Prostate gland (tissue), 2 donors: ENCODE measurements at regions not wholly inside any gene's neighbourhood (a gene's known extent, or its start where the extent isn't known, plus 50 kb on each side); places are given as distances from the start of the nearest gene placed in this dataset.
"Not testable (repeated sequence)": the region's sequence is repeated elsewhere in the genome, so short reads cannot be mapped to it uniquely, and the experiment has no call there.

Experiments
- DNase-seq: peaks from one replicate; pipeline ENCODE4 v3.0.0-alpha.2; 2019; ENCODE audit warnings: low spot score
- H3K27ac ChIP-seq, 2 donors: fragments of 200-600 bp; sonication (generic); 2 replicates each; pipeline ENCODE4 v1.5.1; 2017 to 2019
- H3K27me3 ChIP-seq: fragments of 200-600 bp; sonication (generic); replicated peaks from 2 replicates; pipeline ENCODE4 v1.5.1; 2019; ENCODE audit not compliant: insufficient read depth
- H3K36me3 ChIP-seq, 2 donors: fragments of 200-600 bp; sonication (generic); 1 replicate in 1 of 2; 2 replicates in 1 of 2; pipeline versions ENCODE4 v1.5.1 to v1.8.1; 2017 to 2019
- H3K4me1 ChIP-seq: fragments of 200-600 bp; sonication (generic); replicated peaks from 2 replicates; pipeline ENCODE4 v1.5.1; 2019
- H3K4me3 ChIP-seq, 2 donors: fragments of 200-600 bp; sonication (generic); 2 replicates each; pipeline ENCODE4 v1.5.1; 2017 to 2019
- H3K9me3 ChIP-seq: fragments of 200-600 bp; sonication (generic); 2 replicates; pipeline ENCODE4 v1.5.1; 2017
- CTCF ChIP-seq, 4 experiments: fragments of 200-600 bp in 2 of 4; fragments of 450-650 bp in 2 of 4; sonication (generic) in 2 of 4; IDR thresholded peaks; 1 replicate in 3 of 4; 2 replicates in 1 of 4; pipeline ENCODE4 v1.5.1; 2016 to 2019; ENCODE audit warnings: antibody characterized with exemption in 4 of 4, mild to moderate bottlenecking in 2 of 4, moderate library complexity in 2 of 4
- POLR2A ChIP-seq: fragments of 450-650 bp; IDR thresholded peaks from one replicate; pipeline ENCODE4 v1.6.1; 2016; ENCODE audit warnings: antibody characterized with exemption, mild to moderate bottlenecking
- POLR2AphosphoS5 ChIP-seq: sonication (generic); formaldehyde crosslinking; IDR thresholded peaks from one replicate; pipeline ENCODE4 v1.6.1; 2017; ENCODE audit warnings: antibody characterized with exemption
- WGBS: methylation state at CpG from one replicate; pipeline ENCODE4 v1.1.5; 2018; 5-methylcytosine and 5-hydroxymethylcytosine counted together
- intact Hi-C: fragments of 100-400 bp; cut with DNase I; formaldehyde crosslinking; loops from one replicate; pipeline ENCODE4 v1.14.2; 2022

GRCh38 chr12:47366157-47366556, 286.4 kb upstream of the AMIGO2 start:
- intact Hi-C loops: no loop called here
- no peak for DNase-seq
- Histone ChIP-seq H3K4me3 (no peak overlapping the region), H3K4me1 (peaks cover 4% of the 10 kb centered on the region), H3K9me3 (no peaks in the 10 kb centered on the region), H3K27ac (no peak overlapping the region), H3K36me3 (no peaks in the 10 kb centered on the region), H3K27me3 (no peaks in the 10 kb centered on the region)
- TF ChIP-seq CTCF (IDR thresholded peaks at IDR 0.05): no peak
- no peak for TF ChIP-seq POLR2AphosphoS5
- TF ChIP-seq POLR2A: no peak
- whole genome bisulfite sequencing: 62% methylated on average over 2 of the region's 2 CpGs

DNA sequence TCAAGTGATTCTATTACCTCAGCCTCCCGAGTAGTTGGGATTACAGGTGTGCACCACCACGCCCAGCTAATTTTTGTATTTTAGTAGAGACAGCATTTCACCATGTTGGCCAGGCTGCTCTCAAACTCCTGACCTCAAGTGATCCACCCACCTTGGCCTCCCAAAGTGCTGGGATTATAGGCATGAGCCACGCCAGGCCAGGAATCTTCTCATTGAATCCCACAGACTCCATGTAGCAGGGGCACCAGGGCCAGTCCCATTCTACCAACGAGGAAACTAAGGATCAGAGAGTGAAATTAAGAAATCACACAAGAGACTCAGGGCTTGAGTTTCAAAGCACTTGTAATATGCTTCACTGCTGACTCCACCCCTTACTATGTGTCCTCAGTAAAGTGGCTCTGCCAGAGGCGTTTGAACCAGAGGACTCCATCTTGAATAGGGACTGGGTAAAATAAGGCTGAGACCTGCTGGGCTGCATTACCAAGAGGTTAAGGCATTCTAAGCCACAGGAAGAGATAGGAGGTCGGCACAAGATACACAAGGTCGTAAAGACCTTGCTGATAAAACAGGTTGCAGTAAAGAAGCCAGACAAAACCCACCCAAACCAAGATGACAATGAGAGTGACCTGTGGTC, 285.8 kb upstream of the AMIGO2 start:
- H3K27me3 ChIP-seq, H3K9me3 ChIP-seq, H3K4me1 ChIP-seq, DNase-seq, H3K36me3 ChIP-seq, H3K27ac ChIP-seq, intact Hi-C loops, H3K4me3 ChIP-seq: not testable (repeated sequence)
- 86% methylated on average over 7 of the region's 7 CpGs for WGBS

DNA sequence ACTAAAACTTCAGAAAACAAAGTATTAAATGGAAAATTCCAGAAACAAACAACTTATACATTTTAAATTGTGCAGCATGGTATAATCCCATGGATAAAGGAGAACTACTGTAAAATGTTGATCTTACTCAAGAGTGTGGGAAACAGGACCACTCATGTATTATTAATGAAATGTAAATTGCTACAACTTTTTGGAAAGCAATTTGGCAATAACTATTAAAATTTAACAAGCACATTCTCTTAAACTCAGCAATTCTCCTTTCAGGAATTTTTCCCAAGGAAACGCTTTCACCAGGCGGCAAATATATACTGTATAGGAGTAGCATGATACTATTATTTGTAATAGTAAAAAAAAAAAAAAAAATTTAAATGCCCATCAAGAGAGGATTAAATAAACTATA, 284.5 kb upstream of the AMIGO2 start:
- 88% methylated on average over 2 of the region's 2 CpGs for WGBS
- H3K27ac ChIP-seq: no peak overlapping the region
- TF ChIP-seq POLR2A (no peak), CTCF (IDR thresholded peaks at IDR 0.05) (no peak), POLR2AphosphoS5 (no peak)

GRCh38 chr12:47362126-47362705, 282.5 kb upstream of the AMIGO2 start:
- H3K9me3 ChIP-seq: no peaks in the 10 kb centered on the region
- peaks cover under 1% of the 10 kb centered on the region for H3K4me1 ChIP-seq
- no peaks in the 10 kb centered on the region for H3K27me3 ChIP-seq
- no peaks in the 10 kb centered on the region for H3K36me3 ChIP-seq
- 87% methylated on average over 3 of the region's 3 CpGs for WGBS
- DNase-seq: no peak
- intact Hi-C loops: no loop called here
- no peak overlapping the region for H3K27ac ChIP-seq
- TF ChIP-seq POLR2AphosphoS5: no peak
- no peak for TF ChIP-seq CTCF (IDR thresholded peaks at IDR 0.05)
- TF ChIP-seq POLR2A: no peak
- no peak overlapping the region for H3K4me3 ChIP-seq

More for the DNA sequence above, 284.5 kb upstream of the AMIGO2 start:
- H3K4me1 ChIP-seq: peaks cover 4% of the 10 kb centered on the region
- no peaks in the 10 kb centered on the region for H3K36me3 ChIP-seq
- no peaks in the 10 kb centered on the region for H3K27me3 ChIP-seq
- no peak for DNase-seq
- intact Hi-C loops: no loop called here
- no peak overlapping the region for H3K4me3 ChIP-seq
- H3K9me3 ChIP-seq: no peaks in the 10 kb centered on the region

GRCh38 chr12:47361389-47362021, 281.7 kb upstream of the AMIGO2 start:
- H3K27ac ChIP-seq: no peak overlapping the region
- DNase-seq: no peak

More at GRCh38 chr12:47361389-47362021, 281.7 kb upstream of the AMIGO2 start:
- intact Hi-C loops: no loop called here
- no peaks in the 10 kb centered on the region for H3K9me3 ChIP-seq
- no peak overlapping the region for H3K4me3 ChIP-seq
- H3K4me1 ChIP-seq: no peaks in the 10 kb centered on the region
- TF ChIP-seq CTCF (IDR thresholded peaks at IDR 0.05): no peak
- no peak for TF ChIP-seq POLR2AphosphoS5
- no peak for TF ChIP-seq POLR2A
- H3K27me3 ChIP-seq: no peaks in the 10 kb centered on the region
- 56% methylated on average over 7 of the region's 7 CpGs for WGBS
- H3K36me3 ChIP-seq: no peaks in the 10 kb centered on the region
